GM19324 (cell line): ENCODE measurements at regions not wholly inside any gene's neighbourhood (a gene's known extent, or its start where the extent isn't known, plus 50 kb on each side); places are given as distances from the start of the nearest gene placed in this dataset.
"Not testable (repeated sequence)": the region's sequence is repeated elsewhere in the genome, so short reads cannot be mapped to it uniquely, and the experiment has no call there.

Source experiments
- ATAC-seq: cut with Tn5 transposase; IDR thresholded peaks from one replicate; pipeline ENCODE4 v1.9.1; 2021; ENCODE audit warnings: mild to moderate bottlenecking, moderate library complexity; ENCODE audit not compliant: unreplicated experiment, low FRiP score

DNA sequence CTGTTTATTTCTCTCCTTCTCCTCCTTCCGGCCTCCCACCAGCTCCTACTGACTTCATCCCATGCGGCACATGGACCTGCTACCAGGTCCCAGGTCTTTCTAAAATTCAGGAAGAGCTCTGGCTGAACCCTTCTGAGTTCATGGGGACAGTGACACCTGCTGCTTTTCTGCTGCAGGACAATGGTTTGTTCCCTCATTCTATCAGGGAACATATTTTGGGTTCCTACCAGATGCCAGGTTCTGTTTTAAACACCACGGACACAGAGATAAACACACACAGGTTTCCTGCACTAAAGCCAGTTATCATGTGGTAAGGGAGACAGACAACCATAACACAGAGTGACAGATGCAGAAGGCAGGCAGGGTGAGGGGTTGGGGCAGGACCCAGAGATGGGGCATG is 114.0 kb upstream of the RAB4A start:
- ATAC-seq, result no peak

DNA sequence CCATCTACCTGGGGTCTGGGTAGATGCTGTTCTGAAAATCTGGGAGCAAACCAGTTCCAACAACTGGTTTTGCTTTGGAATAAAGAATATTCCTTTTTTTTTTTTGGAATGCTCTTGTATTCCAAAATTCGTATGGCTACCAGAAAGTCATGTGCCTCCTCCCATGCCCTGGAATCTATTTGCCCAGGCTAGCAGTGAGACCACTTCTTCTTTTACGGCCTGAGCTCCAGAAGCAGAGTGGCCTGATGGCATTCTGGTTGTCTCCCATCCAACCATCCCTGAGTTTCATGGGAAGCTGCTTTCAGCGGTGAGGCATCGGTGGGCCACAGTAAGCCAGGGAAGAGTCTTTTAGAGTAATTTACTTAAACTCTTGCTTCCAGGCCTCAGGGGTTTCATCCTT is 113.4 kb upstream of the RAB4A start:
- ATAC-seq, result no peak

DNA sequence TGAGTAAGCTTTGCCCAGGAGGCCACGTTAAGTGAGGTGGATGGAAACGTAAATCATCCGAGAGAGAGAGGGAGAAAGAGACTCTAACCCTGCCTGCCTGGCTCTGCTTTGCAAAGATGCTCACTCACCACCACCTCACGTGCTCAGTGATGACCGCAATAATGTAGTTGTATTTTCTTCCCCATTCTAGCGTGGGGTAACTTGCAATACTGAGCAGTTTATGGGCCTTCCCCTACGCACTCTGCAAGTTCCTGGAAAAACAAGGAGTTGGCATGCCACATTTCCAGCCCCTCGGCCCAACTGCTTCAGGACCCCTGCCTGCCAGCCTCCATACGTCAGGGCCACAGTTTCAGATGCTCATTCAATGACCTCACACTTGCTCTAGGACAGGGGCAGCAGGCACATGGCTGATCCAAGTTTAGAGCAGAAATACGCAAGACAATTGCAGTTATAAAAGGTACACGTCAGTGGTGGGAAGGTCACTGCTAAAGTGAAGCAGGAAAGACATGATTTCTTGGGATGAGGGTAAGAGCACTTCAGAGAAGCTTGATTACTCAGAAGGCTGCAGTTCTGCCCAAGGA is 112.5 kb upstream of the RAB4A start:
- no peak for ATAC-seq

DNA sequence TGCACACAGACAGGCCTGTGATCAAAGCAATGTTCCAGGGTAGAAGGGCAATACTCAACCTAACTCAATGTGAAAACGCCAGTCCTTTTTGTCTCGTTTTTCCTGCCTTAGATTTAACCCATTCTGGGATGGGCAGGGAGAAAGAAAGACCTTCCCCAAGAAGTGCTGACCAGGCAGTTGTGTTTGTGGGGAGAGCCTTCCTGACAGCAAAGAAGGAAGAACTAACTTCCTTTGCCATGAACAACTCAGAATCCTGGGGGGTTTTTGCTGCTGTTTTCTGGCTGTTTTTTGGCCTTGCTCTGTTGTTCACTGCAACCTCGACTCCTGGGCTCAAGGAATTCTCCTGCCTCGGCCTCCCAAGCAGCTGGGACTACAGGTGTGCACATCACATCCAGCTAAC is 112.0 kb upstream of the RAB4A start:
- no peak for ATAC-seq

DNA sequence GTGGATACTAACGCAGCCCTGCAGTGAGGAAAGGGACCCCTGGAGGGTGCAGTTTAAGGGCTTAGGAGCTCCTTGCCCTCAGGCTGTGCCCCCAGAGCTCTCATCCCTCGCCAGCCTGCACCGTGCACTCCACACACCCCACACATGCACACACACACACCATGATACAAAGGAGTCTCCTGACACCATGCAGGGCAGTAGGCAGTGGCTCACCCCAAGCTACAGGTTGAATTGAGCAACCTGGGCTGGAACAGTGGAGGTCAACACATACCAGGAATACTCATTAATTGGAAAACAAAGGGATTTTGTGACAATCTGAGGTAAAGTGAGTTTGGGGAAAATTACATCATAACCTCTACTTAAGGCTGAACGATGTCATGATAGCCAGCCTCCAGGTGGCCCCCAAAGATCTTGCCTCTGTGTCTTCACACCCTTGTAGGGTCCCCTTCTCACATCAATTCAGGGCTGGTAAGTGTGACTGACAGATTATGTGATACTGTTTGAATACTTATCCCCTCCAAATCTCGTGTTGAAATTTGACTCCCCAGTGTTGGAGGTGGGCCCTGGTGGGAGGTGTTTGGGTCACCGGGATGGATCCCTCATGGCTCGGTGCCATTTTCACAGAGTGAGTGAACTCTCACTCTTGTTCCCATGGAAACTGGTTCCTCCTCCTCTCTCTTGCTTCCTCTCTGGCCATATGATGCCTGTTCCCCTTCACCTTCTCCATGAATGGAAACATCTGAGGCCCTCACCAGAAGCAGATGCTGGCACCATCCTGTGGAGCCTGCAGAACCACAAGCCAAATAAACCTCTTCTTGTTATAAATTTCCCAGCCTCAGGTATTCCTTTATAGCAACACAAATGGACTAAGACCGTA is 111.0 kb upstream of the RAB4A start:
- no peak for ATAC-seq

DNA sequence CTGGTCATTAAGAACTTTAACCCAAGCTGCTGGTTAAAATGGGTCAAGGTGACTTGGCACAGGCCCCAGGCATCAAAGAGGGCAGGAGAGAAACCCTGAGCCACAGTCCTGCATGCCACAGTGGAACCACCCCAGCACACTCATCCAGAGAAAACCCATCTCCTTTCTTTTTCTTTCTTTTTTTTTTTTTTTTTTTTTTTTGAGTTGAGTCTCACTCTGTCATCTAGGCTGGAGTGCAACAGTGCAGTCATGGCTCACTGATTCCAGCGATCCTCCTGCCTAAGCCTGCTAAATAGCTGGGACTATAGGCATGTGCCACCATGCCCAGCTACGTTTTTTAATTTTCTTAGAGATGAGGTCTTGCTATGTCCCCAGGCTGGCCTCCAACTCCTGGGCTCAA is 109.2 kb upstream of the RAB4A start:
- no peak for ATAC-seq

DNA sequence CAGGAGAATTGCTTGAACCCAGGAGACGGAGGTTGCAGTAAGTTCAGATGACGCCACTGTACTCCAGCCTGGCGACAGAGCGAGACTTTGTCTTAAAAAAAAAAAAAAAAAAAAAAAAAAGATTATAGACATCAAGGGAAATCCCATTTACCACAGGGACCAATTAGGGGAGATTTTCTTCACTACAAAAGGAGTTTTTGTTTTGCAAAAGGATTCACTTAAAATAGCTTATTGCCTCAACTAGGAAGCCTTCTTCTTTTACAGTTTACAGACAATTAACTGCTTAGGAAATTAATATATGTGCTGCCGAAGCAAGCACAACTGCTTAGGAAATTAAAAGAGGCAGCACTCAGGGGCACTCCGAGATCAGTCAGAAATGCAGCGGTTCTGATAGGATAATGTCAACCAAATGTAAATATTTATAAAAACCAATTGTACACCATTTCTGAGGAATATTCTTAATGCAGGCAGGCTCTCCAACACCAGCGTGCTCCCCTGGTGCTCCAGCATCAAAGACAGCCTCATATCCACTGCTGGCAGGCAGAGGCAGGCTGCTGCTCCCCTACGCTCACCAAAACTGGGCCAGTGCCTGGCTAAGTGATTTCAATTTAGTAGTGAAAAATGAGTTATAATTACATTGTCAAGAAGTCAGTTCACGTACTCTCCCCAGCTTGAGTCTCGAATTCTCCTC is 107.9 kb upstream of the RAB4A start:
- ATAC-seq, result no peak

DNA sequence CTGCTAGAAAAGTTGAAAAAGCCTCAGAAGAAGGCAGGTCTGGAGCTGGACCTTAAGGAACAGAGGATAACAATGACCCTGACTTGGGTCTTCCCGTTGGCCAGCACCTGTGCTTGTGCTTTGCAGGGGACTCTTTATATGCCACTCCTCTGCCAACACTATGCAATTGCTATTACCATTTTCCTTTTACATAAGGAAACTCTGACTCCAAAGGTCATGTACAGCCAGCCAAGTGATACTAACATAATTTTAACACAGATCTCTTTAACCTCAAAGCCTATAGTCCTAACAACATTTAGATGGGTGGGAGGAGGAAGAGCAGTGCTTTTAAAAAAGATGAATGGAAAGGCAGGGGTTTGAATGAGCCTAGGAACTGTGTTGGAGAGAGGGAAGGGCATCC is 106.6 kb upstream of the RAB4A start:
- no peak for ATAC-seq

DNA sequence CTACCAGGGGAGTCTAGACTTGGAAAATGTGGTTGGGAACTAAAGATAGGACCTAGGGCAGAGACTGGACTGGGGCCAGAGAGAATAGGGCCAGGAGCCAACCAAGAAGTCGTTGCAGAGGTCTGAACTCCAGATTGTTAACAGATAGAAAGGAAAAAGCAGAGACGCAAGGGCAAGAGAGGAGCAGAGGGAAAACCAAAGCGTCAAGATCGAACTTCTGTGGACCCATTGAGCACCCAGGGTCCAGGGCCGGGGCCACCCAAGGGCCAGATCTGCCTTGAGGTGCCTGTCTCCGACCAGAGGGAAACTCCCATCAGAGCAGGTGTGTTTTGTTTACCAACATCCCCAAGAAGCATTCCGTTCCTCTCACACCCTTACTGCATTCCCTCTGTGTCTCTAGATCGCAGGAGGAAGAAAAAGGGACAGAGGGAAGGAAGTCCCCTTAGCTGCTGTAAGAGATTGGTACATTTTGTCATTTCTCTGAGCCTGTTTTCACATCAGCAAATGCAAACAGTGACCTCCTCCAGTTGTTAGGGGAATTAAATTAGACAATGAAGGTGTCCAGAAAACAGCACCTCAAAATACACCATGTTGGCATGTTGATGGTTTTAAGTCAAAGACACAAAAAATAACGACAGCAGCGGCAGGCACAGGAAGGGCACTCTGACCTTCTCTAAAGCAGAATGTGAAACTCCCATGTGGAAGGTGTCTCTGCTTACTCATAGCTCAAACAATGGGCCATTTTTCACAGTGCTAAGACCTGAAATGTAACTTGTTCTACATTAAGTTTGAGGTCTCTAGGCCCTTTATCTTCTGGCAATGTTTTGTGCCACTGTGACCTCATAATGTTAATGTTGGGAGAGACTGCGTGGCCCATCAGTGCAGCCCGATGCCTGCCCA is 105.8 kb upstream of the RAB4A start:
- ATAC-seq, result no peak

DNA sequence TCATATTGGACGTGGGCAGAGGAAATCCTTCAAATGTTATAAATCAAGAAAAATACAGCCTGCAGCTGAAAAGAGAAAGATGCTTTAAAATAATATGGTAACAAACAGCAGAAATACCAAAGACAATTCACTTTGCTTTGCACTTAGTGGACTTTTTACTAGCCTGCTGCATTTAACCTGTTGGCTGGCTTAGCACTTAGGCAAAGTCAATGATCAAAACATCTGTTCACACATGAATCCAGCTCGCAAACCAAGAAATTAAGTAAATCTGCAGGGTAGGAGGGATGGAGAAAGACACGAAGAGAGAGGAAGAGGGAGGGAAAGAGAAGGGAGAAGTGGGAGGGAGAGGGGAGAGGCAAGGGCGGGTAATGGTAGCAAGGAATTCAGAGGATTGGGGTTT is 103.6 kb upstream of the RAB4A start:
- ATAC-seq, result no peak

DNA sequence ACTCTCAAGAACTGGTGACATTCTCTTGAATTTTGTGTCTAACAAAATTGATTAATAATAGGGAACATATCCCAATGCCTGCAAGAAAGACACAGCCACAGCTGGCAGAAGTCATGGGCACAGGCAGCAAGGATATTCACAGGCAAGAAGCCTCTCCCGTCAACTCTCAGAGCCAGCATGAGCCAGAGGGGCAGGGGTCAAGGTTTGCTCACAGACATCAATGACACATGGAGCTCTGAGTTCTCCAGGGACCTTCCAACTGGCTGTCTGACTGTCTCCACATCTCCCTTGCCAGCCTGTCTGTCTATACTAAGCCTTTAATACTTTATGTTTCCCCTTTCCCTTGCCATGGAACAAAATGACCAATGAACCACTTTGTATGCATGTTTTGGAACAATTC is 101.5 kb upstream of the RAB4A start:
- ATAC-seq, result no peak

DNA sequence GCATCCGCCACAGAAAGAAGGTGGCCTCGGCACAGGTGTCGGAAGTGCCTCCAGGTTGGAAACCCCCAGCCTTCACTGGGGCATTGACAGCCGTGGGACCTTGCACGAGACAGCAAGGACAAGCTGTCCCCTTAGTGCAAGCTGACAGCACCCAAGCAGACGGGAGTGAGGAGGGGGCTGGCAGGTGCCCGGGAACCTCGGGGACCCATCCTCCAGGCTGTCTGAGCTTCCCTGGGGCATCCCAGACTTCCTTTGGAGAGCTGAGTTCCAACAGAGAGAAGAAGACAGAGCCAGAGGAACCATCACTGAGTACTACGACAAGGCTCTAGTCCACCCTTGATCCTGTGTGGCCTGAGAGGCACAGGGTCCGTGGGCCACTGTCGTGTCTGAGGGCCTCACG is 100.6 kb upstream of the RAB4A start:
- no peak for ATAC-seq

DNA sequence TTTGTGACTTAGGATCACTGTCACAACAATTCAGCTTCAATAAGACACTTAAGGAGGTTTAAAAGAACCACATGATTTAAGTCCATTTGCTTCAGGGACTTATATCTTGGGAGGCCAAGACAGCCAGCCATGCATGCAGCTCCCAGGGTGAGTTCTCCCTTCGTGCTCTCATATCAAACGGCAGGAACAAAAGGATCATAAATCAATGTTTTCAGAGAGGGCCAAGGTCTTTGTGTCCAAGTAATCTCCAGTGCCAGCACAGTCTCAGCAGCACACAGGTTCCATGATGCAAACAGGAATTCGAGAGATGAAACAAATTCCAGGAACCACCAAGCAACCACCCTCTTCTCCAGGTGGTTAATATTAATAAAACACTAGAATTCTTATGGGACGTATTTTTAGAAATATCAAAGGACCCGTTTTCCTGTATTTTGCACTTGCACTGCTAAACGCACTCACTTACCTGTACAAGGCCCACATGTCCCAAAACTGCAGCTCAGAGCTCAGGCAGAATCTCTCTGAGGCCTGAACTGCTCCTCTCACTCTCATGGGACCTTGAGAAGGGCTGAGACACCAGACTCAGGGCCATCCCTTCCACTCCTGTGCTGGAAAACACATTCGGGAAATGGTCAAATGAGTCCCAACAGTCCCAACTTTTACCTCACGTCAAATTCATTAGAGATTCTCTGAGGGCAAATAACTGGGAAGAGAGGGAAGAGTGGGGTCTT is 100.0 kb upstream of the RAB4A start:
- ATAC-seq, result no peak

DNA sequence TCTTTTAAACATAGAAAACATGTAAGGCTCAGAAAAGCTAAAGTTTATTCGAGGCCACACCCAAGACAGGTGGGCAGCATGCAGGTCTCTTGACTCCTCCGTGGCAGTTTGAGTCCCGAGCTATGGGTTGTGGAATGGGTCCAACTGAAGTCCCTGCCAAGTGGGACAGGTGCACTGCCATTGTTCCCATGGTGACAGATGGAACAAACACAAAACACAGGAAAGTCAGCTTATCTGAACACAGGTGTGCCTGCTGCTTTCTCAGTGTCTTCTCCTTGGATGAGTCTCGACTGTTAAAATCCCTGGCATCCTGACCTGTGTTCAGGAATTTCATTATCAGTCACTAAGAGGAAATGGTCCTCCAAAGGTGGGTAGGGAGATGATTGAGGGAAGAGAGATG is 99.0 kb upstream of the RAB4A start:
- no peak for ATAC-seq

DNA sequence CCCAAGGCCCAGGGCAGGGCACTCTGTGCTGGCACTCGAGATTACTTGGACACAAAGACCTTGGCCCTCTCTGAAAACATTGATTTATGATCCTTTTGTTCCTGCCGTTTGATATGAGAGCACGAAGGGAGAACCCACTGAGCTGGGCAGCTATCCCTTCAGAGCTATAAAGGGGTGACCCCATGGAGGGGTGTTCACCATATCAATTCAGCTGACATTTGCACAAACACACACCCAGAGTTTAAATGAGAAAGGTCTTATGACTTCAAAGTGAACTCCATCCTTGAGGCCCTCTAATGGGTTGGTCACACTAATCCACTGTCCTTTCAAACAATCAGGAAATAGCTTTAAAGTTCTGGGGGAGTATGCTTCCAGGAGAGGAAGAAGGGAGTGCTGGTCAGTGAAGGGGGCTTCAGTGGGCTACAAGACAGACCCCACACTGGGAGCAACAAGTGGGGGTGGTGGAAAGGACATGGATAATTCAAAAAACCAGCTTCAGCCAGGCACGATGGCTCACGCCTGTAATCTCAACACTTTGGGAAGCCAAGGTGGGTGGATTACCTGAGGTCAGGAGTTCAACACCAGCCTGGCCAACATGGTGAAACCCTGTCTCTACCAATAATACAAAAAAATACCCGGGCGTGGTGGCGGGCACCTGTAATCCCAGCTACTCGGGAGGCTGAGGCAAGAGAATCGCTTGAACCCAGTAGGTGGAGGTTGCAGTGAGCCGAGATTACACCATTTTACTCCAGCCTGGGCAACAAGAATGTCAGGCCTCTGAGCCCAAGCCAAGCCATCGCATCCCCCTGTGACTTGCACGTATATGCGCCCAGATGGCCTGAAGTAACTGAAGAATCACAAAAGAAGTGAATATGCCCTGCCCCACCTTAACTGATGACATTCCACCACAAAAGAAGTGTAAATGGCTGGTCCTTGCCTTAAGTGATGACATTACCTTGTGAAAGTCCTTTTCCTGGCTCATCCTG is 97.1 kb upstream of the RAB4A start:
- ATAC-seq, result not testable (repeated sequence)

DNA sequence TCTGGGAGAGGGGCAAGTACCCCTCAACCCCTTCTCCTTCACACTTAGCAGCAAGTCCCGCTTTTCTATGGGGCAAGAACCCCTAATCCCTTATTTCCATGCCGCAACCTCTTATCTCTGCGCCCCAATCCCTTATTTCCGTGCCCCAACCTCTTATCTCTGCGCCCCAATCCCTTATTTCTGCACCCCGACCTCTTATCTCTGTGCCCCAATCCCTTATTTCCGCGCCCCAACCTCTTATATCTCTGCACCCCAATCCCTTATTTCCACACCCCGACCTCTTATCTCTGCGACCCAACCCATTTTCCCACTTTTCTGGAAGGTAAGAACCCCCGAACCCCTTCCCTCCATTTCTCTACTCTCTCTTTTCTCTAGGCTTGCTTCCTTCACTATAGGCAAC is 95.6 kb upstream of the RAB4A start:
- ATAC-seq, result not testable (repeated sequence)

DNA sequence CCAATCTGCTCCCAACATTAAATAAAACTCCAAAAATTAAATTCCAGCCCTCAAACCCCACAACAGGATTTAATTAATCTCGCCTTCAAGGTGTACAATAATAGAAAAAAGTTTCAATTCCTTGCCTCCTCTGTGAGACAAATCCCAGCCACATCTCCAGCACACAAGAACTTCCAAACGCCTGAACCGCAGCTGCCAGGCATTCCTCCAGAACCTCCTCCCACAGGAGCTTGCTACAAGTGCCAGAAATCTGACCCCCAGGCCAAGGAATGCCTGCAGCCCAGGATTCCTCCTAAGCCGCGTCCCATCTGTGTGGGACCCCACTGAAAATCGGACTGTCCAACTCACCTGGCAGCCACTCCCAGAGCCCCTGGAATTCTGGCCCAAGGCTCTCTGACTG is 94.5 kb upstream of the RAB4A start:
- ATAC-seq, result not testable (repeated sequence)

DNA sequence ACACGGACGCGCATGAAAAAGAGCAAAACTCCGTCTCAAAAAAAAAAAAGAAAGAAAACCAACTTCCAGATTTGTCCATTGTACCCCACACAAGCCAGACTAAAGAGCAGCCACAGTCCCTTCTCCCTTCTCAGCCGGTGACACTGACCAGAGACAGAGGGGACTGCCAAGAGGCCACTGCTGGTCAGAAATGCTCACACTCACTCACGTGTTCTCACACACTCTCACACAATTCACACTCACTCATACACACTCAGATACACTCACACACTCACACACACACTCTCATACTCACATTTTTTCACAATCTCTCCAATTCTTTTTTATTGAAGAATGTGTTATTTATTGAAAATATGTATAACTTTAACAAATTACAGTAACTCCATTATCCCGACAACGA is 90.8 kb upstream of the RAB4A start:
- ATAC-seq, result no peak

DNA sequence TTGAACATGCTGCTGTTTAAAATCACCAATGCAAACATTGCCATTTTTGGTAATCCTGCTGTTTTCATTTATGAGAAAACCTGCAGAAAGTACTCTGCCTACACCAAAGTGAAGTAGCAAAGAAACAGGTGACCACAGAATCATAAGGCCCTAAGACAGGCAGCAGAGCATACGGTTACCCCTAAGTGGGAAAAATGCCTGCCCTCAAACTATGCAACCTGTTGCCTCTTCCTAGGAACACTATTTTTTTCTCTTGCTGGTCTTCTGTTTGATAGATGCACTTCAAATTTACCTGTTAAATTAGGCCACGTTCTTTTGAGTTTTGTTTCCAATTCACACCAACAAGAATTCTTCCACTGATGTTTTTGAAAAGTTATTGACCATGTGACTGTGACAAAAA is 89.5 kb upstream of the RAB4A start:
- ATAC-seq, result no peak
